A673 (cell line): ENCODE measurements at regions not wholly inside any gene's neighbourhood (a gene's known extent, or its start where the extent isn't known, plus 50 kb on each side); places are given as distances from the start of the nearest gene placed in this dataset.

Experiments
- BruUV-seq: library from RNA; stranded (reverse); fragments of 400-500 nt; replicated peaks from 2 replicates; lab custom pipeline; 2021; lab: Mats Ljungman, UMichigan
- CTCF ChIA-PET: fragments of 300-600 bp; sonication (Branson Sonifier 250); formaldehyde crosslinking; loops from one replicate; lab custom pipeline; 2022; ENCODE audit warnings: antibody characterized with exemption; lab: Charles Lee
- POLR2A ChIA-PET: fragments of 300-600 bp; sonication (Branson Sonifier 250); formaldehyde crosslinking; loops from one replicate; lab custom pipeline; 2022; ENCODE audit warnings: antibody characterized with exemption; ENCODE audit not compliant: low non-redundant PET; lab: Charles Lee
- DNase-seq: peaks from one replicate; pipeline ENCODE4 v3.0.0-alpha.2; 2015; ENCODE audit warnings: low spot score
- H3K27ac ChIP-seq: fragments of 200-600 bp; sonication (generic); 2 replicates; pipeline ENCODE4 v1.5.1; 2016; ENCODE audit warnings: mixed run types, low read depth, mild to moderate bottlenecking, mixed read lengths, antibody characterized with exemption, low read length; ENCODE audit not compliant: poor library complexity, severe bottlenecking
- H3K27me3 ChIP-seq: fragments of 200-600 bp; sonication (generic); replicated peaks from 2 replicates; pipeline ENCODE4 v1.6.1; 2017; ENCODE audit warnings: mixed run types, low read depth, mild to moderate bottlenecking, mixed read lengths, antibody characterized with exemption, low read length; ENCODE audit not compliant: insufficient read depth, poor library complexity
- H3K36me3 ChIP-seq: fragments of 200-600 bp; sonication (generic); 2 replicates; pipeline ENCODE4 v1.6.1; 2016; ENCODE audit warnings: mixed run types, mild to moderate bottlenecking, mixed read lengths, antibody characterized with exemption, low read length; ENCODE audit not compliant: insufficient read depth, poor library complexity, severe bottlenecking
- H3K4me1 ChIP-seq: fragments of 200-600 bp; sonication (generic); 2 replicates; pipeline ENCODE4 v1.6.1; 2017; ENCODE audit warnings: mixed run types, mild to moderate bottlenecking, mixed read lengths, antibody characterized with exemption, low read length; ENCODE audit not compliant: insufficient read depth, poor library complexity, severe bottlenecking
- H3K4me3 ChIP-seq: fragments of 200-600 bp; sonication (generic); 2 replicates; pipeline ENCODE4 v1.5.1; 2016; ENCODE audit warnings: low read depth, mixed run types, mild to moderate bottlenecking, mixed read lengths, low read length; ENCODE audit not compliant: poor library complexity, severe bottlenecking
- H3K9me3 ChIP-seq: fragments of 200-600 bp; sonication (generic); 2 replicates; pipeline ENCODE4 v1.6.1; 2016; ENCODE audit warnings: mixed run types, low read depth, mild to moderate bottlenecking, mixed read lengths, antibody characterized with exemption, low read length; ENCODE audit not compliant: poor library complexity, severe bottlenecking
- CTCF ChIP-seq: fragments of 300-800, 200-600 bp; sonication (generic); conservative IDR thresholded peaks from 2 replicates; pipeline ENCODE4 v1.5.1; 2017; ENCODE audit warnings: low read depth, mild to moderate bottlenecking, antibody characterized with exemption, low read length, moderate library complexity, mixed read lengths
- EZH2 ChIP-seq: fragments of 200-600 bp; sonication (generic); IDR thresholded peaks from 2 replicates; pipeline ENCODE4 v1.6.1; 2017; ENCODE audit warnings: borderline replicate concordance, low read depth, mild to moderate bottlenecking, mixed read lengths, antibody characterized with exemption, low read length; ENCODE audit not compliant: poor library complexity, severe bottlenecking
- intact Hi-C: fragments of 100-400 bp; cut with micrococcal nuclease; formaldehyde crosslinking; loops from one replicate; pipeline ENCODE4 v1.10.0; 2022; ENCODE audit not compliant: unreplicated experiment

- Histone ChIP-seq H3K9me3 (no peaks in the 10 kb centered on the region), H3K4me1 (no peaks in the 10 kb centered on the region), H3K4me3 (no peak overlapping the region), H3K36me3 (no peaks in the 10 kb centered on the region), H3K27ac (no peak overlapping the region), H3K27me3 (no peaks in the 10 kb centered on the region)
- TF ChIP-seq CTCF (no peak), EZH2 (no peak)
- intact Hi-C loops, result loop anchor here (5.0 kb wide), 1 partner anchor 98 kb away; no protein-coding TSS in a partner anchor
- ChIA-PET POLR2A (no interaction called here), CTCF (no interaction called here)
- no TSS peak for BruUV-seq
- DNase-seq, result no peak
Measured at GRCh38 chr2:111244864-111245263, 124.2 kb downstream of the BCL2L11 start.

GRCh38 chr2:111246620-111247061 is 125.9 kb downstream of the BCL2L11 start:
- BruUV-seq, result no TSS peak
- POLR2A ChIA-PET, result no interaction called here
- Histone ChIP-seq H3K27ac (no peak overlapping the region), H3K36me3 (no peaks in the 10 kb centered on the region), H3K4me3 (no peak overlapping the region), H3K9me3 (no peaks in the 10 kb centered on the region), H3K4me1 (no peaks in the 10 kb centered on the region), H3K27me3 (no peaks in the 10 kb centered on the region)
- intact Hi-C loops, result no loop called here
- CTCF ChIA-PET, result no interaction called here
- DNase-seq, result no peak
- TF ChIP-seq CTCF (no peak), EZH2 (no peak)

- H3K4me3 ChIP-seq, result no peak overlapping the region
- no TSS peak for BruUV-seq
- no peak overlapping the region for H3K27ac ChIP-seq
- no peaks in the 10 kb centered on the region for H3K36me3 ChIP-seq
- H3K9me3 ChIP-seq, result no peaks in the 10 kb centered on the region
- no peaks in the 10 kb centered on the region for H3K4me1 ChIP-seq
- intact Hi-C loops, result no loop called here
- TF ChIP-seq CTCF (no peak), EZH2 (no peak)
- ChIA-PET POLR2A (no interaction called here), CTCF (no interaction called here)
- DNase-seq, result no peak
- no peaks in the 10 kb centered on the region for H3K27me3 ChIP-seq
Measured at GRCh38 chr2:111247491-111247890, 126.8 kb downstream of the BCL2L11 start.
